ENCODE measurements at regions not wholly inside any gene's neighbourhood (a gene's known extent, or its start where the extent isn't known, plus 50 kb on each side); places are given as distances from the start of the nearest gene placed in this dataset.

DNA sequence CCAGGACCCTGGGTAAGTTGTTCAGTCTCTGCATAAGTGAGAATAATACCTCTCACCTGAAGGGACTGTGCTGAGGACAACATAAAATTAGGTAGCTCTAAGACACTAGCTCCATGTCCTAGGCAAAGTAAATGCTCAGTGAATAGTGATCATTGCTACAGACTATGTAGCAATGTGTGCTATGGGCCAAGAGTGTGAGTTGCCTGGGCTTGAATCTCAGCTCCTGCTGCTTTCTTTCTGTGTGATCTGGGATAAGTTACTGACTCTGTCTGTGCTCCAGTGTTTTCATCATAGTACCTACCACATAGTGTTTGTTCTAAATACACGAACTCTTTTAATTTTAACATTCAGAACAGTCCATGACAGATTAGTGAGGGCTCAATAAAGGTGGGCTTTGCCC lies 81.1 kb upstream of the MFGE8 start:
- TF ChIP-seq, protein P1, sequence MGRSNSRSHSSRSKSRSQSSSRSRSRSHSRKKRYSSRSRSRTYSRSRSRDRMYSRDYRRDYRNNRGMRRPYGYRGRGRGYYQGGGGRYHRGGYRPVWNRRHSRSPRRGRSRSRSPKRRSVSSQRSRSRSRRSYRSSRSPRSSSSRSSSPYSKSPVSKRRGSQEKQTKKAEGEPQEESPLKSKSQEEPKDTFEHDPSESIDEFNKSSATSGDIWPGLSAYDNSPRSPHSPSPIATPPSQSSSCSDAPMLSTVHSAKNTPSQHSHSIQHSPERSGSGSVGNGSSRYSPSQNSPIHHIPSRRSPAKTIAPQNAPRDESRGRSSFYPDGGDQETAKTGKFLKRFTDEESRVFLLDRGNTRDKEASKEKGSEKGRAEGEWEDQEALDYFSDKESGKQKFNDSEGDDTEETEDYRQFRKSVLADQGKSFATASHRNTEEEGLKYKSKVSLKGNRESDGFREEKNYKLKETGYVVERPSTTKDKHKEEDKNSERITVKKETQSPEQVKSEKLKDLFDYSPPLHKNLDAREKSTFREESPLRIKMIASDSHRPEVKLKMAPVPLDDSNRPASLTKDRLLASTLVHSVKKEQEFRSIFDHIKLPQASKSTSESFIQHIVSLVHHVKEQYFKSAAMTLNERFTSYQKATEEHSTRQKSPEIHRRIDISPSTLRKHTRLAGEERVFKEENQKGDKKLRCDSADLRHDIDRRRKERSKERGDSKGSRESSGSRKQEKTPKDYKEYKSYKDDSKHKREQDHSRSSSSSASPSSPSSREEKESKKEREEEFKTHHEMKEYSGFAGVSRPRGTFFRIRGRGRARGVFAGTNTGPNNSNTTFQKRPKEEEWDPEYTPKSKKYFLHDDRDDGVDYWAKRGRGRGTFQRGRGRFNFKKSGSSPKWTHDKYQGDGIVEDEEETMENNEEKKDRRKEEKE (IDR thresholded peaks at IDR 0.05): no peak
- TF ChIP-seq SMAD1 (IDR thresholded peaks at IDR 0.05; ENCODE audit: low read depth, partially characterized antibody): no peak
- DNase-seq (ENCODE audit: low read depth, low spot score): no peak
- no peaks in the 10 kb centered on the region for H3K4me1 ChIP-seq (ENCODE audit: control insufficient read depth, insufficient read depth, low read length)
- H3K27me3 ChIP-seq (replicated peaks in 1 of 2; ENCODE audit: control insufficient read depth in 2 of 2, insufficient read depth in 2 of 2, low read length in 1 of 2): no peaks in the 10 kb centered on the region; a peak in 1 of 4 replicates
- ChIA-PET RAD21 (ENCODE audit: unreplicated experiment) (no interaction called here), POLR2A (no interaction called here), CTCF (interaction anchor here (0.7 to 1.4 kb wide), 3 partner anchors 14 to 90 kb away, joined by 3 read pairs; no protein-coding TSS in a partner anchor), SMC1A (ENCODE audit: uncharacterized antibody, unreplicated experiment) (interaction anchor here (1.1 to 2.3 kb wide), 2 partner anchors 12 to 89 kb away, joined by 5 to 7 read pairs; no protein-coding TSS in a partner anchor)
- in situ Hi-C loops (cut with MboI): no loop called here
- no TSS peak for BruUV-seq (replicated peaks)
- no peaks in the 10 kb centered on the region for H3K36me3 ChIP-seq (ENCODE audit: control insufficient read depth in 2 of 2, insufficient read depth in 2 of 2, low read length in 1 of 2)
- H3K79me2 ChIP-seq (ENCODE audit: control insufficient read depth, insufficient read depth, low read length): no peaks in the 10 kb centered on the region
- H3K4me3 ChIP-seq: no peak overlapping the region
- FAIRE-seq: no peak
- H2AFZ ChIP-seq (ENCODE audit: control insufficient read depth, low read depth, low read length): no peak overlapping the region
- no peak for ATAC-seq
- no peak overlapping the region for H3K9ac ChIP-seq (ENCODE audit: control insufficient read depth, insufficient read depth, low read length)
- no peaks in the 10 kb centered on the region for H3K9me3 ChIP-seq (replicated peaks; ENCODE audit: control insufficient read depth, insufficient read depth, low read length)
- WGBS (ENCODE audit: insufficient coverage, insufficient replicate concordance, low lambda C conversion rate, missing lambda C conversion rate): 79% methylated on average over 1 of the region's 1 CpG
- no peak overlapping the region for H3K4me2 ChIP-seq (ENCODE audit: control insufficient read depth, insufficient read depth)
- intact Hi-C loops (cut with micrococcal nuclease; ENCODE audit: unreplicated experiment): no loop called here
- no peak overlapping the region for H3K27ac ChIP-seq (ENCODE audit: control insufficient read depth, insufficient read depth)
- H4K20me1 ChIP-seq (ENCODE audit: control insufficient read depth, insufficient read depth): no peaks in the 10 kb centered on the region

DNA sequence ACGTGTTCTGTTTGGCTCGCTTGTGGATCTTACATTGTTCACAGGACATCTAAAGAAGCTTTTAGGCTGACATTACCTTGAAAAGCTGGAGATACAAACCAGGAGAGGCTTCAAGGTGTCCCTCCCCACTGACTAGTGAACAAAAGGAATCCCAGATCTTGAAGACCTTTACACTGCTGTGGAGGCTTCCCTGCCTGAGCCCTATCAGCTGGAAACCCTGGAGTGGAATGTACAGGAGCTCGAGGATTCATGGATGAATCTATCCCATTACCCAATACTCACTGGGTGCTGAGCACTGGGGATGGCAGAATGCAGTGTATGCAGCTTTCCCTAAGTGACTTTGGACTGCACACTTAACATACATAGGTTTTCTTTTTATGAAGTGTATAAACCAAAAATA lies 82.3 kb upstream of the MFGE8 start:
- DNase-seq (ENCODE audit: low read depth, low spot score): no peak
- in situ Hi-C loops (cut with MboI): no loop called here
- H3K9ac ChIP-seq (ENCODE audit: control insufficient read depth, insufficient read depth, low read length): no peak overlapping the region
- H3K4me1 ChIP-seq (ENCODE audit: control insufficient read depth, insufficient read depth, low read length): no peaks in the 10 kb centered on the region
- 5% methylated on average over 3 of the region's 3 CpGs for WGBS (ENCODE audit: insufficient coverage, insufficient replicate concordance, low lambda C conversion rate, missing lambda C conversion rate)
- FAIRE-seq: no peak
- ChIA-PET SMC1A (ENCODE audit: uncharacterized antibody, unreplicated experiment) (interaction anchor here (1.5 to 2.3 kb wide), 2 partner anchors 13 to 90 kb away, joined by 3 to 7 read pairs; no protein-coding TSS in a partner anchor), CTCF (interaction anchor here (2.0 kb wide), 1 partner anchor 91 kb away, joined by 4 read pairs; no protein-coding TSS in a partner anchor), POLR2A (no interaction called here), RAD21 (ENCODE audit: unreplicated experiment) (no interaction called here)
- no peak overlapping the region for H3K4me2 ChIP-seq (ENCODE audit: control insufficient read depth, insufficient read depth)
- H3K27me3 ChIP-seq (replicated peaks in 1 of 2; ENCODE audit: control insufficient read depth in 2 of 2, insufficient read depth in 2 of 2, low read length in 1 of 2): no peaks in the 10 kb centered on the region
- no TSS peak for BruUV-seq (replicated peaks)
- no peak for ATAC-seq
- H3K4me3 ChIP-seq: no peak overlapping the region
- H2AFZ ChIP-seq (ENCODE audit: control insufficient read depth, low read depth, low read length): no peak overlapping the region
- no peaks in the 10 kb centered on the region for H3K79me2 ChIP-seq (ENCODE audit: control insufficient read depth, insufficient read depth, low read length)
- no peak overlapping the region for H3K27ac ChIP-seq (ENCODE audit: control insufficient read depth, insufficient read depth)
- H3K36me3 ChIP-seq (ENCODE audit: control insufficient read depth in 2 of 2, insufficient read depth in 2 of 2, low read length in 1 of 2): no peaks in the 10 kb centered on the region
- intact Hi-C loops (cut with micrococcal nuclease; ENCODE audit: unreplicated experiment): no loop called here
- no peaks in the 10 kb centered on the region for H3K9me3 ChIP-seq (replicated peaks; ENCODE audit: control insufficient read depth, insufficient read depth, low read length)
- H4K20me1 ChIP-seq (ENCODE audit: control insufficient read depth, insufficient read depth): no peaks in the 10 kb centered on the region
- TF ChIP-seq RUNX3 (IDR thresholded peaks at IDR 0.05; ENCODE audit: low read length): no peak
- no peak for TF ChIP-seq RELA (IDR thresholded peaks at IDR 0.05; ENCODE audit: borderline replicate concordance, partially characterized antibody)
- TF ChIP-seq KLF5 (IDR thresholded peaks at IDR 0.05; ENCODE audit: partially characterized antibody): no peak
- TF ChIP-seq YY1 (IDR thresholded peaks at IDR 0.05; ENCODE audit: low read depth, low read length): no peak
- no peak for TF ChIP-seq ETV6 (conservative IDR thresholded peaks at IDR 0.05 in 1 of 2, IDR thresholded peaks at IDR 0.05 in 1 of 2; ENCODE audit: borderline replicate concordance in 1 of 2, low read depth in 1 of 2)
- TF ChIP-seq, protein P2, sequence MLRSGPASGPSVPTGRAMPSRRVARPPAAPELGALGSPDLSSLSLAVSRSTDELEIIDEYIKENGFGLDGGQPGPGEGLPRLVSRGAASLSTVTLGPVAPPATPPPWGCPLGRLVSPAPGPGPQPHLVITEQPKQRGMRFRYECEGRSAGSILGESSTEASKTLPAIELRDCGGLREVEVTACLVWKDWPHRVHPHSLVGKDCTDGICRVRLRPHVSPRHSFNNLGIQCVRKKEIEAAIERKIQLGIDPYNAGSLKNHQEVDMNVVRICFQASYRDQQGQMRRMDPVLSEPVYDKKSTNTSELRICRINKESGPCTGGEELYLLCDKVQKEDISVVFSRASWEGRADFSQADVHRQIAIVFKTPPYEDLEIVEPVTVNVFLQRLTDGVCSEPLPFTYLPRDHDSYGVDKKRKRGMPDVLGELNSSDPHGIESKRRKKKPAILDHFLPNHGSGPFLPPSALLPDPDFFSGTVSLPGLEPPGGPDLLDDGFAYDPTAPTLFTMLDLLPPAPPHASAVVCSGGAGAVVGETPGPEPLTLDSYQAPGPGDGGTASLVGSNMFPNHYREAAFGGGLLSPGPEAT (IDR thresholded peaks at IDR 0.05; ENCODE audit: low read depth): no peak
- TF ChIP-seq, protein P3, sequence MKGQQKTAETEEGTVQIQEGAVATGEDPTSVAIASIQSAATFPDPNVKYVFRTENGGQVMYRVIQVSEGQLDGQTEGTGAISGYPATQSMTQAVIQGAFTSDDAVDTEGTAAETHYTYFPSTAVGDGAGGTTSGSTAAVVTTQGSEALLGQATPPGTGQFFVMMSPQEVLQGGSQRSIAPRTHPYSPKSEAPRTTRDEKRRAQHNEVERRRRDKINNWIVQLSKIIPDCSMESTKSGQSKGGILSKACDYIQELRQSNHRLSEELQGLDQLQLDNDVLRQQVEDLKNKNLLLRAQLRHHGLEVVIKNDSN (IDR thresholded peaks at IDR 0.05; ENCODE audit: borderline replicate concordance, extremely low read length, insufficient read depth, low read depth, low read length): no peak
- no peak for TF ChIP-seq SUPT20H (IDR thresholded peaks at IDR 0.05; ENCODE audit: borderline replicate concordance, control insufficient read depth, low read depth, low read length)
- no peak for TF ChIP-seq POLR2AphosphoS5 (IDR thresholded peaks at IDR 0.05; ENCODE audit: low read length)
- TF ChIP-seq ESRRA (IDR thresholded peaks at IDR 0.05; ENCODE audit: low read length): no peak

Measured in GM12878 (cell line).